Neutrophil (primary cell): ENCODE measurements at regions not wholly inside any gene's neighbourhood (a gene's known extent, or its start where the extent isn't known, plus 50 kb on each side); places are given as distances from the start of the nearest gene placed in this dataset.
"Not testable (repeated sequence)": the region's sequence is repeated elsewhere in the genome, so short reads cannot be mapped to it uniquely, and the experiment has no call there.

Experiments
- H3K27ac ChIP-seq: fragments of 200-600 bp; sonication (generic); 2 replicates; pipeline ENCODE4 v1.5.1; 2016; ENCODE audit warnings: mild to moderate bottlenecking, moderate library complexity
- H3K27me3 ChIP-seq: fragments of 200-600 bp; sonication (generic); 2 replicates; pipeline ENCODE4 v1.6.0; 2016; ENCODE audit warnings: mild to moderate bottlenecking
- H3K36me3 ChIP-seq: fragments of 200-600 bp; sonication (generic); 2 replicates; pipeline ENCODE4 v1.5.1; 2017
- H3K4me1 ChIP-seq, 2 experiments: fragments of 200-600 bp in 1 of 2; sonication (generic) in 1 of 2; 1 replicate in 1 of 2; 2 replicates in 1 of 2; pipeline versions ENCODE4 v1.5.1 to v1.6.1; 2013 to 2016; ENCODE audit warnings: low read depth in 1 of 2, low read length in 1 of 2, mild to moderate bottlenecking in 1 of 2, moderate library complexity in 1 of 2; ENCODE audit not compliant: control insufficient read depth in 1 of 2, insufficient read depth in 1 of 2
- H3K4me3 ChIP-seq, 2 experiments: fragments of 200-600 bp in 1 of 2; sonication (generic) in 1 of 2; 1 replicate in 1 of 2; 2 replicates in 1 of 2; pipeline ENCODE4 v1.5.1; 2013 to 2016; ENCODE audit warnings: low read depth in 1 of 2, low read length in 1 of 2, mild to moderate bottlenecking in 1 of 2, moderate library complexity in 1 of 2
- H3K9me3 ChIP-seq: fragments of 200-600 bp; sonication (generic); 2 replicates; pipeline ENCODE4 v1.5.1; 2016
- TF ChIP-seq, protein P1 (sequence below): fragments of 200-600 bp; sonication (generic); IDR thresholded peaks from 2 replicates; pipeline ENCODE4 v1.5.1; 2016; ENCODE audit warnings: antibody characterized with exemption

DNA sequence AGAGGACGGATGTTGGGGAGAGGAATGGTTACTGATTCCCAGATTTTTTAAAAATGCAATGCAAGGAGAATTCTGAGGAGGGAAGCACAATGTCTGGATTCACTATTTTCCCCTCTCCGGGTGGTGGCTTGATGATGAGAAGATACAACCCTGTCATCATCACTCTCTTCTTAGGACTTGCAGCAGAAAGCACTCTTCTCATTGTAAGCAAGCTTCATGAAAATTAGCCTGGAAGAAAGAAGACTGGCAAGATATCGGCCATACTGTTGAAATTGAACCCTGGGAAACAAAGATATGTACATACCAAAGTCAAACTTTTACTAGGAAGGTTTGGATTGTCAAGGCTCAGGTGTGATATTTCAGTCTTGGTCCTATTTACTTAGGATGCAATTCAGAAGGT, 195.7 kb downstream of the EDN1 start:
- H3K4me3 ChIP-seq, result no peak overlapping the region
- H3K27me3 ChIP-seq, result no peaks in the 10 kb centered on the region
- TF ChIP-seq, protein P1, sequence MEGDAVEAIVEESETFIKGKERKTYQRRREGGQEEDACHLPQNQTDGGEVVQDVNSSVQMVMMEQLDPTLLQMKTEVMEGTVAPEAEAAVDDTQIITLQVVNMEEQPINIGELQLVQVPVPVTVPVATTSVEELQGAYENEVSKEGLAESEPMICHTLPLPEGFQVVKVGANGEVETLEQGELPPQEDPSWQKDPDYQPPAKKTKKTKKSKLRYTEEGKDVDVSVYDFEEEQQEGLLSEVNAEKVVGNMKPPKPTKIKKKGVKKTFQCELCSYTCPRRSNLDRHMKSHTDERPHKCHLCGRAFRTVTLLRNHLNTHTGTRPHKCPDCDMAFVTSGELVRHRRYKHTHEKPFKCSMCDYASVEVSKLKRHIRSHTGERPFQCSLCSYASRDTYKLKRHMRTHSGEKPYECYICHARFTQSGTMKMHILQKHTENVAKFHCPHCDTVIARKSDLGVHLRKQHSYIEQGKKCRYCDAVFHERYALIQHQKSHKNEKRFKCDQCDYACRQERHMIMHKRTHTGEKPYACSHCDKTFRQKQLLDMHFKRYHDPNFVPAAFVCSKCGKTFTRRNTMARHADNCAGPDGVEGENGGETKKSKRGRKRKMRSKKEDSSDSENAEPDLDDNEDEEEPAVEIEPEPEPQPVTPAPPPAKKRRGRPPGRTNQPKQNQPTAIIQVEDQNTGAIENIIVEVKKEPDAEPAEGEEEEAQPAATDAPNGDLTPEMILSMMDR, result no peak
- no peaks in the 10 kb centered on the region for H3K36me3 ChIP-seq
- no peaks in the 10 kb centered on the region for H3K4me1 ChIP-seq
- H3K27ac ChIP-seq, result no peak overlapping the region
- H3K9me3 ChIP-seq, result no peaks in the 10 kb centered on the region

DNA sequence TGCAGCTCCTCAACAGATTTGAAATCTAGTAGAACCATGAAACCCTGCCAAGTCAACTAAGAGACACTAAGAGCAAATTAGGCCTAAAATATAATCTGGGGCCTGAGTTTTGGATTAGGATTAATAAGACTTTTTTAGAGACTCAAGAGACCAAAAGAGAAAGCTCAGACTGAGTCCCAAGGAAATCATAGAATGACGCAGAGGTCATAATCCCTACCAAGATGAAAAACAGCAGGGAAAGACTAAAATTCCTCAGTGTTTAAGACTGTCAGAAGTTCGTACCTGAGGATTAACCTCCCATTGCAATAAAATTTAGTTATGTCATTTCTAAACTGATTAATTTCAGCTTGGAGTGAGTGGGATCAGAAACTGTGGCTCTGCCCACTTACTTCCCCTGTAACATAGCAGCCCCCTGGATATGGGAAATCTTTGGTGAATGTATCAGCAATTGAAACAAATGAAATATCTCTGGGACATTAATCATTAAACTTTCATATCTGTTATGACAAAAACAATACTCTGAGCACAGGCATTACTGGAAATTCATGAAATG, 200.3 kb downstream of the EDN1 start:
- no peak overlapping the region for H3K4me3 ChIP-seq
- H3K27ac ChIP-seq, result no peak overlapping the region

DNA sequence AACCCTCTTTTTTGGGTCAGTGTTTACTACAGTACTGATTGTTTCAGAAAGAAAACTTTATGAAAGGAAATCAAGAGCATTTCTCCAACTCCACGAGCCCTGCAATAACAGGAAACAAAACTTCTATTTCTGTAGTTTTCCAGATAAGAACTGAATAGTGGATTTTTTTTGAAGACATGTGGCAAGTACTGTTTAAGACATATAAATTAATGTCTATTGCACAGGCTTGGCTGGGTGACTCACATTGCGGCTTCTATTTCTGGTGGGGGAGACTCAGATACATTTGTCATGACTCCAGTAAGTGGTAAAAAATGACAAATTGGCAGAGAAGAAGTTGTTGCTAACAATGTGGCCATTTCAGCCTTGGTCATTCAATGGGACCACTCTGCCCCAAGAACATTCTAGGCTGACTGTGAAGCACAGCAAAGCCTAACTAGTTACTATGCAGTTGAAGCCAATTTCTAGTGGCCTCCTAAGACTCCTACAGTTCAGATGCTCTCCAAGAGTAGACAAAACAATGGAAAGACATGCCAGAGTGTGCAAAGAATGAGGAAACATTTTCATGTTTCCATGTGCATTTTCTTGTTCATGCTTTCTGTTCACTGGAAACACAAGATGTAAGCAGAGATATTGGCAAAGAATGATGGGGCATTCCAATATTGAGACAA, 200.9 kb downstream of the EDN1 start:
- Histone ChIP-seq H3K9me3 (no peaks in the 10 kb centered on the region), H3K4me3 (no peak overlapping the region), H3K27ac (no peak overlapping the region), H3K27me3 (no peaks in the 10 kb centered on the region), H3K36me3 (no peaks in the 10 kb centered on the region), H3K4me1 (no peaks in the 10 kb centered on the region)
- TF ChIP-seq, protein P1, result no peak

More for the DNA sequence above, 200.3 kb downstream of the EDN1 start:
- no peaks in the 10 kb centered on the region for H3K9me3 ChIP-seq
- no peaks in the 10 kb centered on the region for H3K4me1 ChIP-seq
- H3K27me3 ChIP-seq, result no peaks in the 10 kb centered on the region
- TF ChIP-seq, protein P1, result no peak
- H3K36me3 ChIP-seq, result no peaks in the 10 kb centered on the region

DNA sequence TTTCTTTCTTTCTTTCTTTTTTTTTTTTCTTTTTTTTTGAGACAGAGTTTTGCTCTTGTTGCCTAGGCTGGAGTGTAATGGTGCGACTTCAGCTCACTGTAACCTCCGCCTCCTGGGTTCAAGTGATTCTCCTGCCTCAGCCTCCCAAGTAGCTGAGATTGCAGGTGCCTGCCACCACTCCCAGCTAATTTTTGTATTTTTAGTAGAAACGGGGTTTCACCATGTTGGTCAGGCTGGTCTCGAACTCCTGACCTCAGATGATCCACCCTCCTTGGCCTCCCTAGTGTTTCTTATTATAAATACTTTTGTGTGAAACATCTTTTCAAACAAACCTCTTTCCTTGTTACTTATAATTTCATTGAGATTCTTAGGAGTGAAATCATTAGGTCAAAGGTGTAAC, 202.8 kb downstream of the EDN1 start:
- not testable (repeated sequence) for H3K4me3 ChIP-seq, H3K36me3 ChIP-seq, H3K9me3 ChIP-seq, H3K27me3 ChIP-seq, H3K27ac ChIP-seq, H3K4me1 ChIP-seq

DNA sequence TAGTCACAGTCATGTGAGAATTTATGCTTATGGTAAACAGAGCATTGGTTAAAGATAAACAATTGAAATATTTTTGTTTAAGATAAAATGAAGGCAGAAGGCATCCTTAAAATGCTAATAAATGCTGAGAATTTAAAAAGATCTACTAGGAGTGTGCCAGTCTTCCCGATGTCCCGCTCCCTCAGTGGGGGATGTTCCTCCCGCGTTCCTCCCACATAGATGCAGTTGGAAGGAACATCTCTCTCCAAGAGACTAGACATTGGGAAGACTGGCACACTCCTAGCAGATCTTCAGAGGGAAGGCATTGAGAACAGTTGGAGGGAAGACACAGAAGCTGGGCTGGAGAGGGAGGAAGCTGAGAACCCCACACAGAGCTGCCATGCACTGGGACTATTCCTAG, 203.3 kb downstream of the EDN1 start:
- H3K27me3 ChIP-seq, result no peaks in the 10 kb centered on the region
- TF ChIP-seq, protein P1, result no peak
- no peak overlapping the region for H3K27ac ChIP-seq
- no peaks in the 10 kb centered on the region for H3K36me3 ChIP-seq
- H3K4me3 ChIP-seq, result no peak overlapping the region
- no peaks in the 10 kb centered on the region for H3K4me1 ChIP-seq
- H3K9me3 ChIP-seq, result no peaks in the 10 kb centered on the region

DNA sequence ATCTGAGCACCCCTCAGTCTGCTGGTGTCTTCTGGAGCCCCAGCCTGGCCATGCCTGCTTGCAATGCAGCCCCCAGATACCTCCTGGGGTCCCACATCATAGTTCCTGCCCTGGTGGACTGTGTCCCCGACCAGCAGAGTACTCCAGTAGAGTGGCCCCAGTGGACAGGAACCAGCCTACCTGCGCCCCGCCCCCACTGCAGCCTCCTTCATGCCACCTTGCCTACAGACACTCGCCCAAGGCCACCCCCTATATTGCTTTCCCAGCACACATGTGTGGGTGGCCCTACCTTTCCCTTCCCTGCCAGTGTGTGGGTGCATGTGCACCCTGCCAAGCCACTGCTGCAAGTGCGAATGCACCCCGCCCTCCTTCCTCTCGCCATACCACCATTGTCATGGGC, 204.0 kb downstream of the EDN1 start:
- Histone ChIP-seq H3K27ac (no peak overlapping the region), H3K4me3 (no peak overlapping the region), H3K36me3 (no peaks in the 10 kb centered on the region), H3K4me1 (no peaks in the 10 kb centered on the region), H3K27me3 (no peaks in the 10 kb centered on the region), H3K9me3 (no peaks in the 10 kb centered on the region)
- TF ChIP-seq, protein P1, result no peak
